ENCODE measurements at regions not wholly inside any gene's neighbourhood (a gene's known extent, or its start where the extent isn't known, plus 50 kb on each side); places are given as distances from the start of the nearest gene placed in this dataset.

DNA sequence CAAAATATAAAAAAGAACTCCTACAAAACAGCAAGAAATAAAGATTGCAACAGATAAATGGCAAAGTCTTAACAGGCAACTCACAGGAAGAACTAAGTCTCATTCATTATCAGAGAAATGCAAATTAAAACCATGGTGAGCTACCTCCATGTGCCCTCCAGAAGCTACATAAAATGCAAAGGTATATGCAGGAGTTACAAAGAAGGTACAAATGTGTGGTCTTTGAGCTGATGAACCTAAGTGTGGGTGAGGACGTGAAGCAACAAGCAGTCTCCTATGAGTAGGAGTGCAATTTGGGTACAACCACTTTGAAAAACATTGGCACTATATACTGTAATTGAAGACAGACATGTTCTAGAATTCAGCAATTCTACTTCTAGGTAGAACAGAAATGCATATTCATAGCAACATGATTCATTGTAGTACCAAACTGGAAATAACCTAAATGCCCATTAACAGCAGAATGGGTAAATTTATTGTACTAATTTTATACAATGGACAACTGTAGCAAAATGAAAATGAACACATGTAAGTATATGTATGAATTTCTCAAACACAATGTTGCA is 61.6 kb upstream of the KCNMA1 start:
- POLR2A ChIA-PET, result no interaction called here
- peaks cover 2% of the 10 kb centered on the region; the same call in 1 of the 2 replicates for H3K27me3 ChIP-seq (ENCODE audit: control insufficient read depth, insufficient read depth, low read length)
- TF ChIP-seq, protein P1, sequence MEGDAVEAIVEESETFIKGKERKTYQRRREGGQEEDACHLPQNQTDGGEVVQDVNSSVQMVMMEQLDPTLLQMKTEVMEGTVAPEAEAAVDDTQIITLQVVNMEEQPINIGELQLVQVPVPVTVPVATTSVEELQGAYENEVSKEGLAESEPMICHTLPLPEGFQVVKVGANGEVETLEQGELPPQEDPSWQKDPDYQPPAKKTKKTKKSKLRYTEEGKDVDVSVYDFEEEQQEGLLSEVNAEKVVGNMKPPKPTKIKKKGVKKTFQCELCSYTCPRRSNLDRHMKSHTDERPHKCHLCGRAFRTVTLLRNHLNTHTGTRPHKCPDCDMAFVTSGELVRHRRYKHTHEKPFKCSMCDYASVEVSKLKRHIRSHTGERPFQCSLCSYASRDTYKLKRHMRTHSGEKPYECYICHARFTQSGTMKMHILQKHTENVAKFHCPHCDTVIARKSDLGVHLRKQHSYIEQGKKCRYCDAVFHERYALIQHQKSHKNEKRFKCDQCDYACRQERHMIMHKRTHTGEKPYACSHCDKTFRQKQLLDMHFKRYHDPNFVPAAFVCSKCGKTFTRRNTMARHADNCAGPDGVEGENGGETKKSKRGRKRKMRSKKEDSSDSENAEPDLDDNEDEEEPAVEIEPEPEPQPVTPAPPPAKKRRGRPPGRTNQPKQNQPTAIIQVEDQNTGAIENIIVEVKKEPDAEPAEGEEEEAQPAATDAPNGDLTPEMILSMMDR (IDR thresholded peaks at IDR 0.05; ENCODE audit: insufficient read depth, low read depth, low read length), result no peak
- H3K4me3 ChIP-seq (ENCODE audit: low read depth, low read length), result no peak overlapping the region
- H3K36me3 ChIP-seq (ENCODE audit: control insufficient read depth, insufficient read depth, low read length), result no peaks in the 10 kb centered on the region
- DNase-seq (ENCODE audit: low read depth), result no peak
- CTCF ChIA-PET, result interaction anchor here (15.8 kb wide), 1 partner anchor 12 kb away, joined by 155 read pairs; no protein-coding TSS in a partner anchor

DNA sequence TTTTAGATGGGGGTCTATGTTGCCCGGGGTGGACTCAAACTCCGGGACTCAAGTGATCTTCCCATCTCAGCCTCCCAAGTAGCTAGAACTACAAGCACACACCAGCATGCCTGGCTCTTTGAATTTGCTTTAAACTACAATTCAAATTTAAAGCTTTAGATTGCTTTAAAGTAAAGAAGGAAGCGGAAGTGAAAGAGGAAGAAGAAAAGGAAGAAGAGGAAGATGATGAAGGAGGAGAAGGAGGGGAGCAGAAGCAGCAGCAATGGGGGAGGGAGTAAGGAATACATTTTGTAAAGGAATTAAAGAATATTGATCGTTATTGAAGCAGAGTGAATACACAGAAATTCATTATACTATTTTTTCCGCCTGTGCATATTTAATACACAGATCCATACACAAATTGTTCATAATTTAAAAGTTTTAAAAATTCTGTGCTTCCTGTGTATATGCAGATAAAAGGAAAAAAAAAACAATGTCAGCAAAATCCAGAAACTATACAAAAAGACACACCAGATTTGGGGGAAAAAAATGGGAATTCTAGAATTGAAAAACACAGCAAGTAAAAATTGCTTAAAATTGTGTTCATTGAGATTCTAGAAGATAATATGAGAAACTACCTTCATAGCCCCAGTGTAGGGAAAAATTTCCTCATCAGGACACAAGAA is 60.8 kb upstream of the KCNMA1 start:
- CTCF ChIA-PET, result interaction anchor here (0.6 to 15.8 kb wide), 2 partner anchors 13 to 30 kb away, joined by 3 to 155 read pairs; no protein-coding TSS in a partner anchor
- TF ChIP-seq, protein P1 (IDR thresholded peaks at IDR 0.05; ENCODE audit: insufficient read depth, low read depth, low read length), result no peak
- no peak overlapping the region for H3K4me3 ChIP-seq (ENCODE audit: low read depth, low read length)
- no peak for DNase-seq (ENCODE audit: low read depth)
- peaks cover 4% of the 10 kb centered on the region; the same call in 1 of the 2 replicates for H3K27me3 ChIP-seq (ENCODE audit: control insufficient read depth, insufficient read depth, low read length)
- POLR2A ChIA-PET, result no interaction called here
- no peaks in the 10 kb centered on the region for H3K36me3 ChIP-seq (ENCODE audit: control insufficient read depth, insufficient read depth, low read length)

- POLR2A ChIA-PET, result no interaction called here
- CTCF ChIA-PET, result interaction anchor here (1.2 to 15.8 kb wide), 2 partner anchors 15 to 52 kb away, joined by 5 to 155 read pairs; no protein-coding TSS in a partner anchor
- Histone ChIP-seq H3K4me3 (ENCODE audit: low read depth, low read length) (no peak overlapping the region), H3K36me3 (ENCODE audit: control insufficient read depth, insufficient read depth, low read length) (no peaks in the 10 kb centered on the region), H3K27me3 (ENCODE audit: control insufficient read depth, insufficient read depth, low read length) (peaks cover 6% of the 10 kb centered on the region)
- TF ChIP-seq, protein P1 (IDR thresholded peaks at IDR 0.05; ENCODE audit: insufficient read depth, low read depth, low read length), result no peak
- no peak for DNase-seq (ENCODE audit: low read depth)
Observed at GRCh38 chr10:77696584-77696983, 59.0 kb upstream of the KCNMA1 start.

DNA sequence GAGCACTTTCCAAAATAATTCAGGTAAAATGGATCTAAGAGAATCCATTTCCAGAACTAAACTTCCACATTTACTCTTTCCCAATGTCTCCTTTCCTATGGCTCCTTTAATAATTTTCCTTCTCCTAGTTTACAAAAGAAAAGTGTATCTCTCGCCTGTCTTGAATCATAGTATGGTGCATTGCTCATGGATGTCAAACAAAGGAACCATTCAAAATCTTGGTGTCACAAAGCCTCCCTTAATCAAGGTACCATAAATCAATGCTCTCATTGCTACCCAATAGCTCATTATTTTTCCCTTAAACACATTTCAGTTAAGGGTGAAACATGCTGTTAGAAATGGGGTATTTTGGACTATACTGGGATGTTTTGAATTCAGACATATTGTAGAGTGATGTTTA is 57.6 kb upstream of the KCNMA1 start:
- Histone ChIP-seq H3K27me3 (ENCODE audit: control insufficient read depth, insufficient read depth, low read length) (peaks cover 9% of the 10 kb centered on the region), H3K36me3 (ENCODE audit: control insufficient read depth, insufficient read depth, low read length) (no peaks in the 10 kb centered on the region), H3K4me3 (ENCODE audit: low read depth, low read length) (no peak overlapping the region)
- TF ChIP-seq, protein P1 (IDR thresholded peaks at IDR 0.05; ENCODE audit: insufficient read depth, low read depth, low read length), result no peak
- ChIA-PET POLR2A (no interaction called here), CTCF (interaction anchor here (1.1 to 15.8 kb wide), 2 partner anchors 16 to 62 kb away, joined by 4 to 155 read pairs; no protein-coding TSS in a partner anchor)
- DNase-seq (ENCODE audit: low read depth), result no peak

GRCh38 chr10:77692782-77693181 is 55.2 kb upstream of the KCNMA1 start:
- no peaks in the 10 kb centered on the region for H3K36me3 ChIP-seq (ENCODE audit: control insufficient read depth, insufficient read depth, low read length)
- H3K27me3 ChIP-seq (ENCODE audit: control insufficient read depth, insufficient read depth, low read length), result peaks cover 23% of the 10 kb centered on the region
- POLR2A ChIA-PET, result no interaction called here
- H3K4me3 ChIP-seq (ENCODE audit: low read depth, low read length), result no peak overlapping the region
- TF ChIP-seq, protein P1 (IDR thresholded peaks at IDR 0.05; ENCODE audit: insufficient read depth, low read depth, low read length), result no peak
- no peak for DNase-seq (ENCODE audit: low read depth)
- CTCF ChIA-PET, result interaction anchor here (0.6 to 15.8 kb wide), 7 partner anchors 9 to 527 kb away, joined by 3 to 155 read pairs (median 3); no protein-coding TSS in a partner anchor
